OCI-LY3 (cell line): ENCODE measurements at regions not wholly inside any gene's neighbourhood (a gene's known extent, or its start where the extent isn't known, plus 50 kb on each side); places are given as distances from the start of the nearest gene placed in this dataset.

ENCODE experiments used
- CTCF ChIP-seq: fragments of 200-600, 300-600 bp; sonication (generic); IDR thresholded peaks from 2 replicates; pipeline ENCODE4 v1.5.1; 2014; ENCODE audit warnings: antibody characterized with exemption, low read length, low read depth
- EZH2phosphoT487 ChIP-seq: fragments of 200-600 bp; shearing (Covaris generic); IDR thresholded peaks from 2 replicates; pipeline ENCODE4 v1.6.1; 2018; ENCODE audit warnings: antibody characterized with exemption, mixed run types, low read depth

DNA sequence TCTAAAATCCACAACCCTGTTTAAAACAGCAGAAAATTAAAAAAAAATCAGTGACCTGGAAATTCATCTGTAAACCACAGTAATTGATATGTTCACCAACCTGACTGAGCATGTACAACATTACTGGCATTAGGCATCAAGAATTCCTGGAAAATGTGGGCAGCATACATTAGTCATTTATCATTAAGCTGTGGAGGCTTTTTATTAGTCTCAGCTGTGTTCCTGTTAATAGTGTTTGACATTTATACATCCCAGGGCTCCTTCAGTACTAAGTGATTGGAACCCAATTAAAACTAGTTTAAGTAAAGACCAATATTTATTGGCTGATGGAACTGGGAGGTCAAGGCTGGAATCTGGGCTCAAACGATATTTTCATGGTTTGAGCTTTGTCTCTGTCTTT lies 227.3 kb upstream of the GIMD1 start:
- no peak for TF ChIP-seq CTCF
- TF ChIP-seq EZH2phosphoT487: no peak
